GM08714 (cell line): ENCODE measurements at regions not wholly inside any gene's neighbourhood (a gene's known extent, or its start where the extent isn't known, plus 50 kb on each side); places are given as distances from the start of the nearest gene placed in this dataset.
"Not testable (repeated sequence)": the region's sequence is repeated elsewhere in the genome, so short reads cannot be mapped to it uniquely, and the experiment has no call there.

Experiments used
- H3K4me3 ChIP-seq: fragments of 200-500 bp; sonication (Bioruptor generic); 2 replicates; pipeline ENCODE4 v1.5.1; 2014; ENCODE audit warnings: mild to moderate bottlenecking, low read length, inconsistent platforms
- ZNF274 ChIP-seq: IDR thresholded peaks from 2 replicates; pipeline ENCODE4 v1.6.1; 2012; ENCODE audit warnings: mild to moderate bottlenecking, low read depth, low read length

GRCh38 chr12:127169321-127170181 is 1097.4 kb upstream of the TMEM132C start:
- no peak overlapping the region for H3K4me3 ChIP-seq
- TF ChIP-seq ZNF274: no peak

GRCh38 chr12:127170226-127171180 is 1096.5 kb upstream of the TMEM132C start:
- H3K4me3 ChIP-seq: no peak overlapping the region
- TF ChIP-seq ZNF274: no peak

DNA sequence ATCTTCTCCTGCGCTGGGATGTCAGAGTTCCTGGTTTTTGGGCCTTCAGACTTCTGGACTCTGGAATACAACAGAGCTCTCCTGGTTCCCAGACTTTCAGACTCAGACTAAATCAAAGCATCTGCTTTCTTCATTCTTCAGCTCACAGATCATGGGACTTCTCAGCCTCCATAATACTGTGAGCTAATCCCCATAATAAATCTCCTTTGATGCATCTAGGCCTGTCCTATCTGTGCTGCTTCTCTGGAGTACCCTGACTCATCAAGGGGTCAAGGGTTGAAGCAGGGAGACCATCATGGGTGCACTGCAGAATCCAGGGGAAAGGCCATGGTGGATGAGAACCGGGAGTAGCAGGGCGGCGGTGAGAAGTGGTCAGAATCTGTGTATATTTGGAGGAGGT is 1094.1 kb upstream of the TMEM132C start:
- no peak overlapping the region for H3K4me3 ChIP-seq
- TF ChIP-seq ZNF274: no peak

- H3K4me3 ChIP-seq: not testable (repeated sequence)
Measured at GRCh38 chr12:127173971-127174370, 1093.0 kb upstream of the TMEM132C start.

- TF ChIP-seq ZNF274: no peak
- H3K4me3 ChIP-seq: no peak overlapping the region
Measured at GRCh38 chr12:127174881-127175280, 1092.1 kb upstream of the TMEM132C start.

- no peak overlapping the region for H3K4me3 ChIP-seq
Measured at GRCh38 chr12:127175361-127175760, 1091.6 kb upstream of the TMEM132C start.

DNA sequence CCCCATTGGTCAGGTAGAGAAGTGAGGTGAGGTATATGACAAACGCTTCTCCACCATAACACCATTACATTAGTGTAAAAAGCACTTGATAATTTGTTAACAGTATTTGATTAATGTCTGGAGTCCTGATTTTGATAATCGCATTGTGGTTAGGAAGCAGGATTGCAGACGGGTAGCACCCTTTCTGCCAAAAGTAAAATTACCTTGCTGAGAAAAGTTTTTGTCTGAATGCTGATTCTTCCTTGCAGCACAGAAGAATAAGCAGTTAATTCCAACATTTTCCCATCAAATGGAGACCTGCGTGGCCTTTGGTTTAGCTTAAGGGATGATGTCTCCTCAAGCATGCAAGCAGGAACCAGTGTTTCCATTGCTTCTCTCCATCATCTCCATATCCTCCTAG is 1090.2 kb upstream of the TMEM132C start:
- no peak overlapping the region for H3K4me3 ChIP-seq
- TF ChIP-seq ZNF274: no peak

More at GRCh38 chr12:127175361-127175760, 1091.6 kb upstream of the TMEM132C start:
- TF ChIP-seq ZNF274: no peak

DNA sequence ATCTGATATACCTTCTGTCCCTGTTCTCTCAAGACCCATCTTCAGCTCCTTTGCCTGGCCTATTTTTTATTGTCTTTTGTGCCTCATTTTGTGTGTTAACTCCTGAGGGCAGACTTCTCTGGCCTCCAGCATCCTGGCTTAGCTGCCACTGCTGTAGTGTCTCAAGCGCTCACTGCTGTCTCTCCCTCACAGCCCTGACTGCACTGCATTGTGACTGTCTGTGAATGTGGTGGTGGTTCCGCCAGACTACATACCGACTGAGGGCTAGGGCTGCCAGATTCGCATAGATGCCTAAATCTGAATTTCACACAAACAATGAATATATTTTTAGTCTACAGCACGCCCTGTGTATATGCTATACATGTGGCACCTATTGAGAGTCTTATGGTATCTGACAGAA is 1088.9 kb upstream of the TMEM132C start:
- no peak overlapping the region for H3K4me3 ChIP-seq
- TF ChIP-seq ZNF274: no peak

- TF ChIP-seq ZNF274: no peak
- H3K4me3 ChIP-seq: no peak overlapping the region
Measured at GRCh38 chr12:127178463-127178862, 1088.5 kb upstream of the TMEM132C start.

DNA sequence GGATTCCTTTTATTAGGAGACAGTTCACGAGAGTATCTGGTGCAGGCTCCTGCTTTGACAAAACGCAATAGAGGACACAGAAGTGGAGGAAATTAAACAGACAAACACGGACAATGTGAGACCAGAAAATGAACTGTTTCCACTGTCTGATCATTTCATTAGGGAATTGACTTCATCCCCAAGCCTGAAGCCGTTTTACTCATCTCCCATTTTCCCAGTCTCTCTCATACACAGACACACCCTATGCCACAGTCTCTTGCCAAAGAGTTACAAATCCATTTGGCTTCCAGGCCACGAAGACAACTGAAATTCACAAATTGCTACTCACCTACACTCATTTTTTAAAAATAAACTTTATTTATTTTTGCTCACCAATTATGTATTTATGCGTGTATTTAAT is 1087.8 kb upstream of the TMEM132C start:
- H3K4me3 ChIP-seq: no peak overlapping the region
- TF ChIP-seq ZNF274: no peak

DNA sequence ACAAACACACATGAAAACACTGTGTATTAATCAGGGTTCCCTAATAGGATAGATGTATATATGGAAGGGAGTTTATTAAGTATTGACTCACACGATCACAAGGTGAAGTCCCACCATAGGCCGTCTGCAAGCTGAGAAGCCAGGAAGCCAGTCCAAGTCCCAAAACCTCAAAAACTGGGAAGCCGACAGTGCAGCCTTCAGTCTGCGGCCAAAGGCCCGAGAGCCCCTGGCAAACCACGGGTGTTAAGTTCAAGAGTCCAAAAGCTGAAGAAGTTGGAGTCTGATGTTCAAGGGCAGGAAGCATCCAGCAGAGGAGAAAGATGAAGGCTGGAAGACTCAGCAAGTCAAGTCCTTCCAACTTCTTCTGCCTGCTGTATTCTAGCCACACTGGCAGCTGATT is 1085.0 kb upstream of the TMEM132C start:
- TF ChIP-seq ZNF274: no peak
- no peak overlapping the region for H3K4me3 ChIP-seq

GRCh38 chr12:127189992-127190391 is 1077.0 kb upstream of the TMEM132C start:
- TF ChIP-seq ZNF274: no peak
- H3K4me3 ChIP-seq: no peak overlapping the region

- H3K4me3 ChIP-seq: no peak overlapping the region
- no peak for TF ChIP-seq ZNF274
Measured at GRCh38 chr12:127191129-127191528, 1075.8 kb upstream of the TMEM132C start.

GRCh38 chr12:127192391-127192790 is 1074.6 kb upstream of the TMEM132C start:
- H3K4me3 ChIP-seq: no peak overlapping the region
- TF ChIP-seq ZNF274: no peak

- TF ChIP-seq ZNF274: no peak
- H3K4me3 ChIP-seq: no peak overlapping the region
Measured at GRCh38 chr12:127193341-127193740, 1073.6 kb upstream of the TMEM132C start.
